SK-N-SH (cell line): ENCODE measurements at regions not wholly inside any gene's neighbourhood (a gene's known extent, or its start where the extent isn't known, plus 50 kb on each side); places are given as distances from the start of the nearest gene placed in this dataset.

Experiments used
- CTCF ChIA-PET: fragments of 300-600, 350-600 bp; formaldehyde crosslinking; extraction: SDS; loops from one replicate; lab custom pipeline; 2021; lab: Yijun Ruan, JAX
- POLR2A ChIA-PET: fragments of 350-600 bp; sonication (Branson Sonifier 250); formaldehyde crosslinking; extraction: SDS; loops from one replicate; lab custom pipeline; 2020; ENCODE audit warnings: antibody characterized with exemption, inconsistent platforms; lab: Yijun Ruan, JAX
- DNase-seq: peaks from one replicate; pipeline ENCODE4 v3.0.0; 2012
- H2AFZ ChIP-seq: fragments of 200-600 bp; sonication (generic); 2 replicates; pipeline ENCODE4 v1.8.1; 2016; ENCODE audit warnings: antibody characterized with exemption, mild to moderate bottlenecking, low read depth
- H3F3A ChIP-seq: fragments of 200-600 bp; sonication (generic); replicated peaks from 2 replicates; pipeline ENCODE3; 2016; ENCODE audit warnings: antibody characterized with exemption, mild to moderate bottlenecking; ENCODE audit not compliant: insufficient read depth
- H3K27ac ChIP-seq, 2 experiments: fragments of 200-500 bp in 1 of 2; fragments of 200-600 bp in 1 of 2; sonication (Bioruptor generic) in 1 of 2; sonication (generic), shearing (Covaris generic) in 1 of 2; 2 replicates each; pipeline versions ENCODE4 v1.5.1 to v1.6.1; 2014 to 2016; ENCODE audit warnings: low read depth in 2 of 2, inconsistent platforms in 1 of 2, low read length in 1 of 2, mild to moderate bottlenecking in 1 of 2, mixed read lengths in 1 of 2
- H3K27me3 ChIP-seq: fragments of 200-600 bp; sonication (generic), shearing (Covaris generic); 2 replicates; pipeline ENCODE4 v1.6.1; 2016; ENCODE audit warnings: mixed run types; ENCODE audit not compliant: insufficient read depth
- H3K36me3 ChIP-seq, 2 experiments: fragments of 200-500 bp in 1 of 2; fragments of 200-600 bp in 1 of 2; sonication (Bioruptor generic) in 1 of 2; sonication (generic) in 1 of 2; replicated peaks in 1 of 2; 2 replicates each; pipeline versions ENCODE3 to v1.5.1; 2014 to 2016; ENCODE audit warnings: low read length in 1 of 2, mild to moderate bottlenecking in 1 of 2; ENCODE audit not compliant: insufficient read depth in 2 of 2, control insufficient read depth in 1 of 2
- H3K4me1 ChIP-seq, 2 experiments: fragments of 200-500 bp in 1 of 2; fragments of 200-600 bp in 1 of 2; sonication (Bioruptor generic) in 1 of 2; sonication (generic), shearing (Covaris generic) in 1 of 2; 2 replicates each; pipeline versions ENCODE4 v1.5.1 to v1.6.1; 2014 to 2016; ENCODE audit warnings: low read depth in 1 of 2, low read length in 1 of 2, mixed run types in 1 of 2; ENCODE audit not compliant: insufficient read depth in 2 of 2, control insufficient read depth in 1 of 2
- H3K4me2 ChIP-seq: fragments of 200-600 bp; sonication (generic), shearing (Covaris generic); 2 replicates; pipeline ENCODE4 v1.6.1; 2017; ENCODE audit warnings: mixed run types
- H3K4me3 ChIP-seq, 2 experiments: fragments of 200-500 bp in 1 of 2; fragments of 200-600 bp in 1 of 2; sonication (Bioruptor generic) in 1 of 2; sonication (generic), shearing (Covaris generic) in 1 of 2; 2 replicates each; pipeline versions ENCODE4 v1.5.1 to v1.8.1; 2014 to 2016; ENCODE audit warnings: low read depth in 2 of 2, inconsistent platforms in 1 of 2, low read length in 1 of 2, mild to moderate bottlenecking in 1 of 2, mixed read lengths in 1 of 2, moderate library complexity in 1 of 2
- H3K79me2 ChIP-seq: fragments of 200-600 bp; sonication (generic); 2 replicates; pipeline ENCODE4 v1.8.1; 2017; ENCODE audit warnings: mild to moderate bottlenecking; ENCODE audit not compliant: insufficient read depth
- H3K9ac ChIP-seq: fragments of 200-600 bp; sonication (generic); 2 replicates; pipeline ENCODE4 v1.6.1; 2017; ENCODE audit warnings: mixed run types
- H3K9me2 ChIP-seq: fragments of 200-600 bp; sonication (generic); 2 replicates; pipeline ENCODE4 v1.6.1; 2017; ENCODE audit warnings: mixed run types
- H3K9me3 ChIP-seq: fragments of 200-600 bp; sonication (generic); 2 replicates; pipeline ENCODE4 v1.6.1; 2017; ENCODE audit warnings: mixed run types, mild to moderate bottlenecking, moderate library complexity
- H4K20me1 ChIP-seq: fragments of 200-600 bp; sonication (generic); 2 replicates; pipeline ENCODE4 v1.6.1; 2017; ENCODE audit warnings: mild to moderate bottlenecking, mixed run types; ENCODE audit not compliant: insufficient read depth
- EZH2phosphoT487 ChIP-seq: fragments of 200-600 bp; sonication (generic); IDR thresholded peaks from 2 replicates; pipeline ENCODE4 v1.6.1; 2017; ENCODE audit warnings: low read depth, mixed run types, mild to moderate bottlenecking, antibody characterized with exemption, moderate library complexity, borderline replicate concordance
- JUND ChIP-seq: IDR thresholded peaks from 2 replicates; pipeline ENCODE4 v1.4.0; 2012
- MEF2A ChIP-seq: IDR thresholded peaks from 2 replicates; pipeline ENCODE4 v1.4.0; 2012; ENCODE audit warnings: low read depth, borderline replicate concordance
- MXI1 ChIP-seq: IDR thresholded peaks from 2 replicates; pipeline ENCODE4 v1.6.1; 2012; ENCODE audit warnings: mild to moderate bottlenecking, low read depth, low read length, improper control_type of control experiment
- NFIC ChIP-seq: IDR thresholded peaks from 2 replicates; pipeline ENCODE4 v1.4.0; 2012; ENCODE audit warnings: borderline replicate concordance
- NRF1 ChIP-seq: IDR thresholded peaks from 2 replicates; pipeline ENCODE4 v1.6.1; 2012; ENCODE audit warnings: low read depth, mild to moderate bottlenecking, low read length
- RAD21 ChIP-seq: IDR thresholded peaks from 2 replicates; pipeline ENCODE4 v1.6.1; 2012; ENCODE audit warnings: mild to moderate bottlenecking, low read length
- RCOR1 ChIP-seq: fragments of 150-350 bp; IDR thresholded peaks from 2 replicates; pipeline ENCODE4 v1.6.1; 2017; ENCODE audit warnings: antibody characterized with exemption, low read length
- RFX5 ChIP-seq: IDR thresholded peaks from 2 replicates; pipeline ENCODE4 v1.6.1; 2012; ENCODE audit warnings: mild to moderate bottlenecking, improper control_type of control experiment, low read length
- RXRA ChIP-seq: IDR thresholded peaks from 2 replicates; pipeline ENCODE4 v1.4.0; 2012; ENCODE audit warnings: low read depth, mild to moderate bottlenecking, borderline replicate concordance
- SMC3 ChIP-seq: IDR thresholded peaks from 2 replicates; pipeline ENCODE4 v1.6.1; 2012; ENCODE audit warnings: low read depth, low read length, improper control_type of control experiment
- TCF12 ChIP-seq: IDR thresholded peaks from 2 replicates; pipeline ENCODE4 v1.4.0; 2012
- TEAD4 ChIP-seq: IDR thresholded peaks from 2 replicates; pipeline ENCODE4 v1.4.0; 2012; ENCODE audit warnings: mild to moderate bottlenecking, borderline replicate concordance; ENCODE audit not compliant: insufficient read depth
- WGBS: methylation state at CpG from one replicate; pipeline ENCODE4 v1.1.6; 2017; ENCODE audit warnings: low lambda C conversion rate; 5-methylcytosine and 5-hydroxymethylcytosine counted together
- TF ChIP-seq, protein P1 (sequence below): IDR thresholded peaks from 2 replicates; pipeline ENCODE4 v1.6.1; 2012; ENCODE audit warnings: mild to moderate bottlenecking, low read depth, low read length, moderate library complexity
- TF ChIP-seq, protein P2 (sequence below): fragments of 150-350 bp; IDR thresholded peaks from 2 replicates; pipeline ENCODE4 v1.6.1; 2016; ENCODE audit warnings: mild to moderate bottlenecking, low read depth, low read length
- TF ChIP-seq, protein P3 (sequence below): fragments of 150-350 bp; IDR thresholded peaks from 2 replicates; pipeline ENCODE4 v1.6.1; 2017; ENCODE audit warnings: antibody characterized with exemption, low read length, low read depth, borderline replicate concordance
- TF ChIP-seq, protein P4 (sequence below): IDR thresholded peaks from 2 replicates; pipeline ENCODE4 v1.4.0; 2012; ENCODE audit warnings: low read depth
- TF ChIP-seq, protein P5 (sequence below): IDR thresholded peaks from 2 replicates; pipeline ENCODE4 v1.4.0; 2012; ENCODE audit warnings: low read depth, borderline replicate concordance
- TF ChIP-seq, protein P6 (sequence below): fragments of 200-600 bp; sonication (generic); IDR thresholded peaks from 2 replicates; pipeline ENCODE4 v1.6.1; 2017; ENCODE audit warnings: antibody characterized with exemption, mild to moderate bottlenecking, moderate library complexity

DNA sequence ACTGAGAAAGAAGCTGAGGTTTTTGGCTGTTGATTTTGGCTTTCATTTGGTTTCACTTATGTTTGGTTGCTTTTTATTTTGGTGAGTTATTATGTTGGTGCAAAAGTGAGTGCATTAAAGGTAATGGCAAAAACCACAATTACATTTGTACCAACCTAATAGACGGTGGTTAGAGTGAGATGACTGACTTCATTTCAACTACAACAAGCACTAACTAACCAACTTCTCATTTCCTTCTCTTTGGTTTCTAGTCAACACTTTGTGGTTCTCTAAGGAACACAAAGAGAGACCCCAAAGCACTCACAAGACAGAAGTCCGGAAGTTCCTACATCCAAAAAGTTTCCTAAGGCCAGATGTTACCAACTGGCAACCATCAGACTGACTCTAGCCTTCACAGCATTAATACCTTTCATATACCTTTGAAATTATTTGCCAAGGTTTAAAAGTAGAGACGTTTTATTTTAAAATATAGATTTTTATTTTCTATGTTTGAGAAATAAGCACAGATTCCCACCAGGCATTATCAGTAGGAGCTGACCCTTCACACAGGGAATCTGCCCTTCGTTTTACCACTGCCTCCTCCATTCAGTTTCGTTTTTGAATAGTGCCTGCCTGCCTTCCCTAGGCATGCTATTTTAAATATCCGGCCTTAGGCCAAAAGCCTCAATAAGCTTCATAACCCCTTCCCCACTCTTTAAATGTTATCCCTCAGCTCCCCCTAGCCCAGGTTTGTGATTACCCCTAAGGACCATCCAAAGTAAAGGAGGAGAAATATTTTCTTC is 301.1 kb upstream of the PTGER4 start (continued):
- TF ChIP-seq, protein P1, sequence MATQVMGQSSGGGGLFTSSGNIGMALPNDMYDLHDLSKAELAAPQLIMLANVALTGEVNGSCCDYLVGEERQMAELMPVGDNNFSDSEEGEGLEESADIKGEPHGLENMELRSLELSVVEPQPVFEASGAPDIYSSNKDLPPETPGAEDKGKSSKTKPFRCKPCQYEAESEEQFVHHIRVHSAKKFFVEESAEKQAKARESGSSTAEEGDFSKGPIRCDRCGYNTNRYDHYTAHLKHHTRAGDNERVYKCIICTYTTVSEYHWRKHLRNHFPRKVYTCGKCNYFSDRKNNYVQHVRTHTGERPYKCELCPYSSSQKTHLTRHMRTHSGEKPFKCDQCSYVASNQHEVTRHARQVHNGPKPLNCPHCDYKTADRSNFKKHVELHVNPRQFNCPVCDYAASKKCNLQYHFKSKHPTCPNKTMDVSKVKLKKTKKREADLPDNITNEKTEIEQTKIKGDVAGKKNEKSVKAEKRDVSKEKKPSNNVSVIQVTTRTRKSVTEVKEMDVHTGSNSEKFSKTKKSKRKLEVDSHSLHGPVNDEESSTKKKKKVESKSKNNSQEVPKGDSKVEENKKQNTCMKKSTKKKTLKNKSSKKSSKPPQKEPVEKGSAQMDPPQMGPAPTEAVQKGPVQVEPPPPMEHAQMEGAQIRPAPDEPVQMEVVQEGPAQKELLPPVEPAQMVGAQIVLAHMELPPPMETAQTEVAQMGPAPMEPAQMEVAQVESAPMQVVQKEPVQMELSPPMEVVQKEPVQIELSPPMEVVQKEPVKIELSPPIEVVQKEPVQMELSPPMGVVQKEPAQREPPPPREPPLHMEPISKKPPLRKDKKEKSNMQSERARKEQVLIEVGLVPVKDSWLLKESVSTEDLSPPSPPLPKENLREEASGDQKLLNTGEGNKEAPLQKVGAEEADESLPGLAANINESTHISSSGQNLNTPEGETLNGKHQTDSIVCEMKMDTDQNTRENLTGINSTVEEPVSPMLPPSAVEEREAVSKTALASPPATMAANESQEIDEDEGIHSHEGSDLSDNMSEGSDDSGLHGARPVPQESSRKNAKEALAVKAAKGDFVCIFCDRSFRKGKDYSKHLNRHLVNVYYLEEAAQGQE, result no peak
- TF ChIP-seq NFIC (no peak), RAD21 (no peak), TEAD4 (no peak)
- TF ChIP-seq, protein P2, sequence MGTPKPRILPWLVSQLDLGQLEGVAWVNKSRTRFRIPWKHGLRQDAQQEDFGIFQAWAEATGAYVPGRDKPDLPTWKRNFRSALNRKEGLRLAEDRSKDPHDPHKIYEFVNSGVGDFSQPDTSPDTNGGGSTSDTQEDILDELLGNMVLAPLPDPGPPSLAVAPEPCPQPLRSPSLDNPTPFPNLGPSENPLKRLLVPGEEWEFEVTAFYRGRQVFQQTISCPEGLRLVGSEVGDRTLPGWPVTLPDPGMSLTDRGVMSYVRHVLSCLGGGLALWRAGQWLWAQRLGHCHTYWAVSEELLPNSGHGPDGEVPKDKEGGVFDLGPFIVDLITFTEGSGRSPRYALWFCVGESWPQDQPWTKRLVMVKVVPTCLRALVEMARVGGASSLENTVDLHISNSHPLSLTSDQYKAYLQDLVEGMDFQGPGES, result no peak

DNA sequence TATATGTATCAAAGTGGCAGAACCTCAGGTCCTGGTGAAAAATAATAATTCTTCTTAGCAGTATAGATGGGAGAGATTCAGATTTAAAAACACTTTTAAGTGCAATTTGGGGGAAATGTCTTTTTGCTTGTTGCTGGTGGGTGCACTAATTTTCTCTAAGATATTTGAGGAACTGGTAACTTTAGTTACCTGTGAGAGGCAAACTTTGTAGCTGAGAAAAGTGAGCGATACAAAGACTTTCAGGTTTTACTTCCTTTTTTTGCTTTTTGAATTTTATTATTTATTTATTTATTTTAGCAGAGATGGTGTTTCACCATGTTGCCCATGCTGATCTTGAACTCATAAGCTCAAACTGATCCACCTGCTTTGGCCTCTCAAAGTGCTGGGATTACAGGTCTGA is 303.1 kb upstream of the PTGER4 start:
- Histone ChIP-seq H4K20me1 (no peaks in the 10 kb centered on the region), H3K4me1 (no peaks in the 10 kb centered on the region), H3K27me3 (0 out of 2 replicates have a peak, but pooled peaks cover 7% of the 10 kb centered on the region), H2AFZ (no peak overlapping the region), H3K4me2 (no peak overlapping the region), H3F3A (no peaks in the 10 kb centered on the region), H3K9me2 (no peaks in the 10 kb centered on the region), H3K79me2 (no peaks in the 10 kb centered on the region), H3K4me3 (no peak overlapping the region), H3K9me3 (no peaks in the 10 kb centered on the region), H3K9ac (no peak overlapping the region), H3K36me3 (no peaks in the 10 kb centered on the region), H3K27ac (no peak overlapping the region)
- ChIA-PET POLR2A (no interaction called here), CTCF (no interaction called here)
- 44% methylated on average over 1 of the region's 1 CpG for WGBS
- DNase-seq, result no peak
- no peak for TF ChIP-seq SMC3
- TF ChIP-seq MEF2A, result no peak
- TF ChIP-seq NRF1, result no peak
- no peak for TF ChIP-seq RCOR1
- TF ChIP-seq, protein P3, sequence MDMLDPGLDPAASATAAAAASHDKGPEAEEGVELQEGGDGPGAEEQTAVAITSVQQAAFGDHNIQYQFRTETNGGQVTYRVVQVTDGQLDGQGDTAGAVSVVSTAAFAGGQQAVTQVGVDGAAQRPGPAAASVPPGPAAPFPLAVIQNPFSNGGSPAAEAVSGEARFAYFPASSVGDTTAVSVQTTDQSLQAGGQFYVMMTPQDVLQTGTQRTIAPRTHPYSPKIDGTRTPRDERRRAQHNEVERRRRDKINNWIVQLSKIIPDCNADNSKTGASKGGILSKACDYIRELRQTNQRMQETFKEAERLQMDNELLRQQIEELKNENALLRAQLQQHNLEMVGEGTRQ, result no peak
- TF ChIP-seq, protein P4, sequence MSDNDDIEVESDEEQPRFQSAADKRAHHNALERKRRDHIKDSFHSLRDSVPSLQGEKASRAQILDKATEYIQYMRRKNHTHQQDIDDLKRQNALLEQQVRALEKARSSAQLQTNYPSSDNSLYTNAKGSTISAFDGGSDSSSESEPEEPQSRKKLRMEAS, result no peak
- TF ChIP-seq, protein P5, sequence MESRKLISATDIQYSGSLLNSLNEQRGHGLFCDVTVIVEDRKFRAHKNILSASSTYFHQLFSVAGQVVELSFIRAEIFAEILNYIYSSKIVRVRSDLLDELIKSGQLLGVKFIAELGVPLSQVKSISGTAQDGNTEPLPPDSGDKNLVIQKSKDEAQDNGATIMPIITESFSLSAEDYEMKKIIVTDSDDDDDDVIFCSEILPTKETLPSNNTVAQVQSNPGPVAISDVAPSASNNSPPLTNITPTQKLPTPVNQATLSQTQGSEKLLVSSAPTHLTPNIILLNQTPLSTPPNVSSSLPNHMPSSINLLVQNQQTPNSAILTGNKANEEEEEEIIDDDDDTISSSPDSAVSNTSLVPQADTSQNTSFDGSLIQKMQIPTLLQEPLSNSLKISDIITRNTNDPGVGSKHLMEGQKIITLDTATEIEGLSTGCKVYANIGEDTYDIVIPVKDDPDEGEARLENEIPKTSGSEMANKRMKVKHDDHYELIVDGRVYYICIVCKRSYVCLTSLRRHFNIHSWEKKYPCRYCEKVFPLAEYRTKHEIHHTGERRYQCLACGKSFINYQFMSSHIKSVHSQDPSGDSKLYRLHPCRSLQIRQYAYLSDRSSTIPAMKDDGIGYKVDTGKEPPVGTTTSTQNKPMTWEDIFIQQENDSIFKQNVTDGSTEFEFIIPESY, result no peak
- TF ChIP-seq, protein P6, sequence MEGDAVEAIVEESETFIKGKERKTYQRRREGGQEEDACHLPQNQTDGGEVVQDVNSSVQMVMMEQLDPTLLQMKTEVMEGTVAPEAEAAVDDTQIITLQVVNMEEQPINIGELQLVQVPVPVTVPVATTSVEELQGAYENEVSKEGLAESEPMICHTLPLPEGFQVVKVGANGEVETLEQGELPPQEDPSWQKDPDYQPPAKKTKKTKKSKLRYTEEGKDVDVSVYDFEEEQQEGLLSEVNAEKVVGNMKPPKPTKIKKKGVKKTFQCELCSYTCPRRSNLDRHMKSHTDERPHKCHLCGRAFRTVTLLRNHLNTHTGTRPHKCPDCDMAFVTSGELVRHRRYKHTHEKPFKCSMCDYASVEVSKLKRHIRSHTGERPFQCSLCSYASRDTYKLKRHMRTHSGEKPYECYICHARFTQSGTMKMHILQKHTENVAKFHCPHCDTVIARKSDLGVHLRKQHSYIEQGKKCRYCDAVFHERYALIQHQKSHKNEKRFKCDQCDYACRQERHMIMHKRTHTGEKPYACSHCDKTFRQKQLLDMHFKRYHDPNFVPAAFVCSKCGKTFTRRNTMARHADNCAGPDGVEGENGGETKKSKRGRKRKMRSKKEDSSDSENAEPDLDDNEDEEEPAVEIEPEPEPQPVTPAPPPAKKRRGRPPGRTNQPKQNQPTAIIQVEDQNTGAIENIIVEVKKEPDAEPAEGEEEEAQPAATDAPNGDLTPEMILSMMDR, result no peak
- no peak for TF ChIP-seq RFX5
- no peak for TF ChIP-seq TCF12
- TF ChIP-seq EZH2phosphoT487, result no peak
- TF ChIP-seq, protein P2, result no peak
- no peak for TF ChIP-seq JUND
- no peak for TF ChIP-seq RXRA
- TF ChIP-seq MXI1, result no peak
